ENCODE measurements at regions not wholly inside any gene's neighbourhood (a gene's known extent, or its start where the extent isn't known, plus 50 kb on each side); places are given as distances from the start of the nearest gene placed in this dataset.

- H3K27ac ChIP-seq (ENCODE audit: insufficient read depth, low read length, poor library complexity, severe bottlenecking), result no peak overlapping the region
- H3K4me1 ChIP-seq (ENCODE audit: control insufficient read depth, insufficient read depth, low read length, poor library complexity, severe bottlenecking), result no peaks in the 10 kb centered on the region
- DNase-seq, result no peak
- H3K9me3 ChIP-seq (ENCODE audit: control insufficient read depth, low read length), result no peaks in the 10 kb centered on the region
- no peak overlapping the region for H3K4me3 ChIP-seq (ENCODE audit: insufficient read depth, low read depth, low read length, poor library complexity, severe bottlenecking)
- no peaks in the 10 kb centered on the region for H3K27me3 ChIP-seq (replicated peaks; ENCODE audit: control insufficient read depth, insufficient read depth, low read length, poor library complexity, severe bottlenecking)
- H3K36me3 ChIP-seq (ENCODE audit: control insufficient read depth, insufficient read depth, low read length), result no peaks in the 10 kb centered on the region
Measured at GRCh38 chrX:68902706-68903504, 74.1 kb downstream of the EFNB1 start.

GRCh38 chrX:68901519-68901918 lies 72.7 kb downstream of the EFNB1 start:
- Histone ChIP-seq H3K27me3 (replicated peaks; ENCODE audit: control insufficient read depth, insufficient read depth, low read length, poor library complexity, severe bottlenecking) (no peaks in the 10 kb centered on the region), H3K4me1 (ENCODE audit: control insufficient read depth, insufficient read depth, low read length, poor library complexity, severe bottlenecking) (no peaks in the 10 kb centered on the region), H3K36me3 (ENCODE audit: control insufficient read depth, insufficient read depth, low read length) (no peaks in the 10 kb centered on the region), H3K27ac (ENCODE audit: insufficient read depth, low read length, poor library complexity, severe bottlenecking) (no peak overlapping the region), H3K4me3 (ENCODE audit: insufficient read depth, low read depth, low read length, poor library complexity, severe bottlenecking) (no peak overlapping the region), H3K9me3 (ENCODE audit: control insufficient read depth, low read length) (no peaks in the 10 kb centered on the region)
- DNase-seq, result no peak

GRCh38 chrX:68898598-68898997 lies 69.8 kb downstream of the EFNB1 start:
- no peaks in the 10 kb centered on the region for H3K4me1 ChIP-seq (ENCODE audit: control insufficient read depth, insufficient read depth, low read length, poor library complexity, severe bottlenecking)
- no peaks in the 10 kb centered on the region for H3K27me3 ChIP-seq (replicated peaks; ENCODE audit: control insufficient read depth, insufficient read depth, low read length, poor library complexity, severe bottlenecking)
- no peaks in the 10 kb centered on the region for H3K36me3 ChIP-seq (ENCODE audit: control insufficient read depth, insufficient read depth, low read length)
- H3K9me3 ChIP-seq (ENCODE audit: control insufficient read depth, low read length), result no peaks in the 10 kb centered on the region
- no peak for DNase-seq
- no peak overlapping the region for H3K27ac ChIP-seq (ENCODE audit: insufficient read depth, low read length, poor library complexity, severe bottlenecking)
- no peak overlapping the region for H3K4me3 ChIP-seq (ENCODE audit: insufficient read depth, low read depth, low read length, poor library complexity, severe bottlenecking)

GRCh38 chrX:68897118-68897945 lies 68.5 kb downstream of the EFNB1 start:
- Histone ChIP-seq H3K4me3 (ENCODE audit: insufficient read depth, low read depth, low read length, poor library complexity, severe bottlenecking) (no peak overlapping the region), H3K27me3 (replicated peaks; ENCODE audit: control insufficient read depth, insufficient read depth, low read length, poor library complexity, severe bottlenecking) (no peaks in the 10 kb centered on the region), H3K4me1 (ENCODE audit: control insufficient read depth, insufficient read depth, low read length, poor library complexity, severe bottlenecking) (no peaks in the 10 kb centered on the region), H3K36me3 (ENCODE audit: control insufficient read depth, insufficient read depth, low read length) (no peaks in the 10 kb centered on the region), H3K9me3 (ENCODE audit: control insufficient read depth, low read length) (no peaks in the 10 kb centered on the region), H3K27ac (ENCODE audit: insufficient read depth, low read length, poor library complexity, severe bottlenecking) (no peak overlapping the region)
- no peak for DNase-seq

GRCh38 chrX:68896581-68896980 lies 67.8 kb downstream of the EFNB1 start:
- no peak overlapping the region for H3K27ac ChIP-seq (ENCODE audit: insufficient read depth, low read length, poor library complexity, severe bottlenecking)
- no peaks in the 10 kb centered on the region for H3K36me3 ChIP-seq (ENCODE audit: control insufficient read depth, insufficient read depth, low read length)
- no peaks in the 10 kb centered on the region for H3K4me1 ChIP-seq (ENCODE audit: control insufficient read depth, insufficient read depth, low read length, poor library complexity, severe bottlenecking)
- no peaks in the 10 kb centered on the region for H3K27me3 ChIP-seq (replicated peaks; ENCODE audit: control insufficient read depth, insufficient read depth, low read length, poor library complexity, severe bottlenecking)
- no peak overlapping the region for H3K4me3 ChIP-seq (ENCODE audit: insufficient read depth, low read depth, low read length, poor library complexity, severe bottlenecking)
- H3K9me3 ChIP-seq (ENCODE audit: control insufficient read depth, low read length), result no peaks in the 10 kb centered on the region
- DNase-seq, result no peak

GRCh38 chrX:68895778-68896177 lies 67.0 kb downstream of the EFNB1 start:
- Histone ChIP-seq H3K27me3 (replicated peaks; ENCODE audit: control insufficient read depth, insufficient read depth, low read length, poor library complexity, severe bottlenecking) (no peaks in the 10 kb centered on the region), H3K27ac (ENCODE audit: insufficient read depth, low read length, poor library complexity, severe bottlenecking) (no peak overlapping the region), H3K36me3 (ENCODE audit: control insufficient read depth, insufficient read depth, low read length) (no peaks in the 10 kb centered on the region), H3K4me3 (ENCODE audit: insufficient read depth, low read depth, low read length, poor library complexity, severe bottlenecking) (no peak overlapping the region), H3K9me3 (ENCODE audit: control insufficient read depth, low read length) (no peaks in the 10 kb centered on the region), H3K4me1 (ENCODE audit: control insufficient read depth, insufficient read depth, low read length, poor library complexity, severe bottlenecking) (no peaks in the 10 kb centered on the region)
- no peak for DNase-seq

DNA sequence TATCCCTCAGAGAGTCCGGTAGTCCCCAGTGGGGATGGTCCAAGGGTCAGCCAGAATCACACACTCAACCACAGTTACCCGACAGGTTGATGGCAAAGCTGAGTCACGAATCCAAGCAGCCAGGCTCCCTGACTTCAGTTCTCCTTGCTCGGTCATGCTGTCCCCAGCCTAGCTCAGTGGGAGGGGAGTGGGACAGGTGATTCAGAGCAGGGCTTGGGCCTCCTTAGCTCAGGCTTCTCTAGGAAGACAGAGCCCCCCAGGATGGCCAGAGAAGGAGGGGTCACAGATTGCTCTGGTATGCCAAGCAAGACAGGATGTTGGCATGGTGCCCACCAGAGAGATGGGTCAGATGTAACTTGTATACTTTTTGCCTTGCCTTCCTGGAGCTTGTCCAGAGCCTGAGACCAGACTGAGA lies 66.5 kb downstream of the EFNB1 start:
- DNase-seq, result no peak
- Histone ChIP-seq H3K36me3 (ENCODE audit: control insufficient read depth, insufficient read depth, low read length) (no peaks in the 10 kb centered on the region), H3K4me3 (ENCODE audit: insufficient read depth, low read depth, low read length, poor library complexity, severe bottlenecking) (no peak overlapping the region), H3K27ac (ENCODE audit: insufficient read depth, low read length, poor library complexity, severe bottlenecking) (no peak overlapping the region), H3K4me1 (ENCODE audit: control insufficient read depth, insufficient read depth, low read length, poor library complexity, severe bottlenecking) (no peaks in the 10 kb centered on the region), H3K9me3 (ENCODE audit: control insufficient read depth, low read length) (no peaks in the 10 kb centered on the region), H3K27me3 (replicated peaks; ENCODE audit: control insufficient read depth, insufficient read depth, low read length, poor library complexity, severe bottlenecking) (no peaks in the 10 kb centered on the region)

DNA sequence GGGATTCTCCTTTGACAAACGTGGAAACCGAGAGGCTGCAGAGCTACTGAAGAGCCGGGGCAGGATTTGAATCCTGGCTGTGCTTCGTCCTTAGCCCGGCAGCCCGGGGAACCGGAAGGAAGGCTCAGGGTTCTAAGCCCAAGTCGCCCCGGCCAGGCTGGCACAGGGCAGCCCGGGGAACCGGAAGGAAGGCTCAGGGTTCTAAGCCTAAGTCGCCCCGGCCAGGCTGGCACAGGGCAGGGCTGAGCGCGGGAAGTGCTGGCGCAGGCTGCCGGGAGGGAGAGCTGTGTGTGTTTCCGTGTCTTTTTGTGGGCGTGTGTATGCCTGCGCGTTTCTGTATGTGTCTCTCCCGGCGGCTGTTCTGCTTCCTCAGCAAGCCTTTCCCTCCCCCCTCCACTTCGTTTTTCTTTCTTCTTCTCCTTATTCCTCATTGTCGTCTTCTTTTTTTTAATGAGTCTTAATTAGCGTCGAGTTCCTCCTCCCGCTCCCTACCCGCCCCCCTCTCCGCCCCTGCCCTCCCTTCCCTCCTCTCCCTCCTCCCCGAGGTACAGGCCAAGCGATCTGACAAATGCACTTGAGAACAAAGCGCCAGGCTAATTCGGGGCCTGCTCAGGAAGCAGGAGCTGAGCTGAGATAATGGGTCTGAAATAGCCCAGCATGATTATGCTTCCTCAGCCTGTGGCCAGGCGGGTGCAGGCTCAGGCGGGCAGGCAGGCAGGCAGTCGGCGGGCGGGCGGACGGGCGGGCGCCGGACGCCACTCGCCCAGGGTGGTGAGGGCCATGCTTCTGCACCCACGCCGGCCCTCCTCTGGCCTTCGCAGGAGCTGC lies 65.9 kb downstream of the EFNB1 start:
- Histone ChIP-seq H3K27me3 (replicated peaks; ENCODE audit: control insufficient read depth, insufficient read depth, low read length, poor library complexity, severe bottlenecking) (no peaks in the 10 kb centered on the region), H3K9me3 (ENCODE audit: control insufficient read depth, low read length) (no peaks in the 10 kb centered on the region), H3K27ac (ENCODE audit: insufficient read depth, low read length, poor library complexity, severe bottlenecking) (no peak overlapping the region), H3K36me3 (ENCODE audit: control insufficient read depth, insufficient read depth, low read length) (no peaks in the 10 kb centered on the region), H3K4me1 (ENCODE audit: control insufficient read depth, insufficient read depth, low read length, poor library complexity, severe bottlenecking) (no peaks in the 10 kb centered on the region), H3K4me3 (ENCODE audit: insufficient read depth, low read depth, low read length, poor library complexity, severe bottlenecking) (peak overlapping the region; percentile 22)
- no peak for DNase-seq

DNA sequence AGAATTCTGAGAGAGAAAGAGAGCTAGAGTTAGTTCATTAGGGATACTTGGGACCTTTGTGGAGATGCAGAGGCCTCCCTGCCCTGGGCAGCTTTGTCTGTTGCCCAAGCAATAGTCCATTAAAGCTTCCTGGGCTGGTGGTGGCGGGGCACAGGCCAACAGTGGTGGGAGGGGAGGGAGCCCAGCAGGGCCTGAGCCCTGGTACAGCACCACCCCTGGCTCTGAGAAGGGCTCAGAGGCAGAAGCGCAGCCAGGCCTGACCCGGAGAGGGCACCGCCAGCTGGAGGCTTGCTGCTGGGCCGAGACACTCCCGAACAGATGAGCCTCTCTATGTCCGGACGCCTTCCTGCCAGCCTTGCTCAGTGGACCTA lies 65.3 kb downstream of the EFNB1 start:
- Histone ChIP-seq H3K9me3 (ENCODE audit: control insufficient read depth, low read length) (no peaks in the 10 kb centered on the region), H3K27me3 (replicated peaks; ENCODE audit: control insufficient read depth, insufficient read depth, low read length, poor library complexity, severe bottlenecking) (no peaks in the 10 kb centered on the region), H3K4me3 (ENCODE audit: insufficient read depth, low read depth, low read length, poor library complexity, severe bottlenecking) (no peak overlapping the region), H3K4me1 (ENCODE audit: control insufficient read depth, insufficient read depth, low read length, poor library complexity, severe bottlenecking) (no peaks in the 10 kb centered on the region), H3K27ac (ENCODE audit: insufficient read depth, low read length, poor library complexity, severe bottlenecking) (no peak overlapping the region), H3K36me3 (ENCODE audit: control insufficient read depth, insufficient read depth, low read length) (no peaks in the 10 kb centered on the region)
- DNase-seq, result no peak
